ENCODE measurements at regions not wholly inside any gene's neighbourhood (a gene's known extent, or its start where the extent isn't known, plus 50 kb on each side); places are given as distances from the start of the nearest gene placed in this dataset.

- no peak for DNase-seq (ENCODE audit: low read depth)
These were observed 659.4 kb upstream of the FZD8 start for GRCh38 chr10:36301539-36301938.

- DNase-seq (ENCODE audit: low read depth), result no peak
These were observed 659.0 kb upstream of the FZD8 start for GRCh38 chr10:36301139-36301538.

- no peak for DNase-seq (ENCODE audit: low read depth)
These were observed 641.7 kb upstream of the FZD8 start for GRCh38 chr10:36283827-36284226.

GRCh38 chr10:36281831-36282331, 639.8 kb upstream of the FZD8 start:
- DNase-seq (ENCODE audit: low read depth), result no peak

DNA sequence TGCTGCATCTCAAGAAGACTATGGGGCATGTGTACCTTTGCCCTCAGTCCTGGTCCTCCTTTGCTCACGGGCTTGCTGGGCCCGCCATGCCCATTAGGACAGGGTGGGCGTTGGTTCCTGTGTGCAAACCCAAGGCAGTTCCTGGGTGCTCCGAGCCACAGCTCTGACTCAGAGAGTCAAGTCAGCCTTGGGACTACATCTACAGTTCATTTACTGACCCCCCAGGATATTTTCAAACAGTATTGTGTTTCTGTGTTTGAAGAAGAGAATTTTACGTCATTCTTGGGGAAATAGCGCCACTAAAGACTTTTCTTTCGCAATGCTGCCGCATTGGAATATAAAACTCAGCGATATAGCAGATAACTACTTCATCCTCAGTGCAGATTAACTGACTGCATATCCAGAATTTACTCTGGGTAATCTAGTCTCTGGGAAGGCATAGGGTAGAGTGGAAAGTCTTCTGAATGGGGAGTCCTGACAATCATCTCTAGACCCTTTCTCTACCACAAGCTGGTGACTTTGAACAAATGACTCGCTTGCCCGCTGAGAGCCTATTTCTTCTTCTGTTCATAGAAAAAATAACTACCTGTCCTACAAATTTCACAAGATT, 638.9 kb upstream of the FZD8 start:
- DNase-seq (ENCODE audit: low read depth), result no peak

DNA sequence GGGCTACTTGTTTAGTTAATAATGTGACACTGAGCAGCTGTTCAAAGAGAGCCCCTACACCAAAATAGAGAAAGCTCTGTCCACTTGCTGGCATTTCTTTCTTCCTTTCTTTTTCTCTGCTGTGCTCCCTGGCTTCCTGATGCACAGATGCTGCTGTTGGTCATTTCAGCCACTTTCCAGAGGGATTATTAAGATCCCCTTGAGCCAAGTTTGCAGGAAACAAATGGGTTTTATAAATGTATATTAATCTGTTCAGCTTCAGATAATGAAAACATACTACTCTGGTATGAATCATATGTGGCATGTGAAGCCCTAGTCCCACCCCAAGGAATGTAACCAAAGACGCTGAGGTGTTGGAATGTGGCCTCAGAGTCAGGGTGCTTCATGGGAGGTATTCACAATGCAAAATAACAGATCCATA, 638.2 kb upstream of the FZD8 start:
- DNase-seq (ENCODE audit: low read depth), result no peak

- DNase-seq (ENCODE audit: low read depth), result no peak
These were observed 636.1 kb upstream of the FZD8 start for GRCh38 chr10:36278176-36278575.

DNA sequence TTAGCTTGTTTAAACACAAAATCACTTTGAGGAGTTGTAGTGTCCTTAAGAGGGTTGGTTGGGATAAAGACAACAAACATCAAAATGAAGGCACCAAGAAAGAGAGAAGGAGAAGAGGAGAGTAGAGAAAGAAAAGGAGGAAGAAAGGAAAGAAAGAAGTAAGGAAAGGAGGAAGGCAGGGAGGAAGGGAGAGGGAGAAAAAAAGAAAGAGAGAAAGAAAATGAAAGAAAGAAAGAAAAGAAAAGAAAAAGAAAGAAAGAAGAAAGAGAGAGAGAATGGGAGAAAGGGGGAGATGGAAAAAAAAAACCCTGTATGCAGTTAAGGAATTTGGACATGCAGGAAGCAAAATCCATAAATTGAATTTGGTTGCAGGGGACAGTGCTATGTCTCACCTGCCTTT, 635.4 kb upstream of the FZD8 start:
- DNase-seq (ENCODE audit: low read depth), result no peak

DNA sequence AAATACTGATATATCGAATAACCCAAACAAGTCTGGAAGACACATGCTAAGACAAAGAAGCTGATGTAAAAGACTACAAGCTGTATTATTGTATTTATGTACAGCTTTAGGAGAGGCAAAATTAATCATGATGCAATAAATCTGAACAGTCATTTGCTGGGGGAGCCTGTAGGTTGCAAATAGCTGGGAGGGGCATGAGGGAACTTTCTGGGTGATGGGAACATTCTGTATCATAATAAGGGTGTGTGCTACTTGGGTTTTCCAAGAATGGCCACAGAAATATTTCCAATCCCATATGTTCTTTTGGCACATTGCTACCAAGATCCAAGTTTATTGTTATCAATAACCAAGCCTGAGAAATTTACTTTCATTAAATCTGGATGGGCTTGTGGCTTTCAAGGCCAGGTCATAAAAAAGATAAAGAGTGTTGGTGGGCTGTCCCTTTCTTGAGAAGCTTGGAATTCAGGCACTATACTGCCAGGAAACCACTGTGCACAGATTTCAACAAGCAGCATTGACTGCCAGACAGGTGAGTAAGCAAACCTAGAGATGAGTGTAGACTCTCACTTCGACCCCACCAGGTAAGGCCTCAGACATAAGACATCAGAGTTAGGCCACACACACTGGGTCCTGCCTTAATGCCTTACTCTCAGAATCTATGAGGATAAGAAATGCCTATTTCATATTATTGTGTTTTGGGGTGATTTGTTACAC, 629.7 kb upstream of the FZD8 start:
- no peak for DNase-seq (ENCODE audit: low read depth)

DNA sequence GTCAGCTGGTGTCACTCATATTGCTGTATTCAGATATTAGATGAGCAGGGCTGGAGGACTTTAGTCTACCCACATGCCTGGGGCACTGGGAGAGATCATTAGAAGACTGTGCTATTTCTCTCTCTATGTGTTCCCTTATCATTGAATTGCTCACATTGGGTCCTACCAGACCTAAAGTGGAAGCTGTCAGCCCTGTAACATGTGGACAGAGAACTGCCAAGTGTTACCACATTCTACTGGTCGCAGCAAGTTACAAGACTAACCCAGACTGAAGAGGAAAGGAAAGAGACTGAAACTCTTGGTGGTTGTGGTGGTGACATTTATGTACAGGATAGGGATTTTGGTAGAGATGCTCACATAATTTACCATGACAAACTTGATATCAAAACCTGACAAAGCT, 627.1 kb upstream of the FZD8 start:
- DNase-seq (ENCODE audit: low read depth), result no peak

GRCh38 chr10:36266923-36267322, 624.8 kb upstream of the FZD8 start:
- DNase-seq (ENCODE audit: low read depth), result no peak

DNA sequence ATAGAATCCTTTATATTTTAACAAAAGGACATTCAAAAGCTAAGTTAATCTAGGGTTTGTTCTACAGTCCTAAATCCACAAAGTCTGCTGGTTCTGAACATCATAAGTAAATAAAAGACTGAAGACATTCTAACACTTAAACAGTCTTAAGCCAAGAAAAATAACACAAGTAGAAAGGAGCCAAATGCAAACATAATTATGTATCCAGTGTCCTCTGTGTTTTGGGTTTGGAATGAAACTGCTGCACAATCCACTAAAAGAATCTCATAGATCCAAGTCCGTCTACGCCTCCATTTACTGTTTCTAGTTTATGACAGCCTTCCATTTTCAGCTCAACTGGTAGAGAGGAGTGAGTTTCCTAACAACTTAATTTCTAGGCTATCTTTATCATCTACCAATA, 623.6 kb upstream of the FZD8 start:
- DNase-seq (ENCODE audit: low read depth), result no peak

DNA sequence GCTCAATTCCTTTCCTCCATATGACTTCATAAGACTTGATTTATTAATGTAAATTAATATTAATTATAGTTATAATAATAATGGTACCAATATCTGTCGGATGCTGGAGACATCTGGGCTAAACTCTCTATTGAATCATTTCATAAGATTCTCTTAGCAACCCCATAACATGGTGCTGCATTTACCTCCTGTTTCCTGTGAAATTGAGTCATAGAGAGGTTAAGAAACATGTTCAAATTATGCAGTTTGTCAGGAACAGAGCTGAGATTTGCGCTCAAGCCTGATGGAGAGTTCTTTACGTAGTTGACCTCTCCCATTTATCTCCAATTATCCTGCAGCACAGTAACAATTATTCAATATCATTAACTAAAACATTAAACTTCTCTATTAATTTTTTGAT, 621.8 kb upstream of the FZD8 start:
- DNase-seq (ENCODE audit: low read depth), result no peak

DNA sequence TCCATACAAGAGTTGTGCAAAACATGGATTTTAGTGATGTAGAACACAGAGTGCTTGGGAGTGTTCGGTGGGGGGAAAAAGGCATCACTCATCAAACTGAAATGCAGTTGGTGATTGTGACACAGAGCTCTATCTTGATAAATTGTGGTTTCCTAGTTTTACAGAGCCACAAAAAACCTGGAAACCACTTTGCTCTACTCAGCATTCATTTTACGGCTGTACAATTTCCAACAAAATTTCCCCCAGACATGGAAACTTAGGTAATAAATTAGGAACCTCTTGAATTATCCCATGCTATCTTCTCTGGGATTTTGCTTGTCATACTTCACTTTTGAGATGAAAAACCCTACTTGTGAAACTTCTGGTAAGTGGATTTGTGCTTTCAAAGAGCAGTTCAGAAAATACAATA, 614.9 kb upstream of the FZD8 start:
- no peak for DNase-seq (ENCODE audit: low read depth)

DNA sequence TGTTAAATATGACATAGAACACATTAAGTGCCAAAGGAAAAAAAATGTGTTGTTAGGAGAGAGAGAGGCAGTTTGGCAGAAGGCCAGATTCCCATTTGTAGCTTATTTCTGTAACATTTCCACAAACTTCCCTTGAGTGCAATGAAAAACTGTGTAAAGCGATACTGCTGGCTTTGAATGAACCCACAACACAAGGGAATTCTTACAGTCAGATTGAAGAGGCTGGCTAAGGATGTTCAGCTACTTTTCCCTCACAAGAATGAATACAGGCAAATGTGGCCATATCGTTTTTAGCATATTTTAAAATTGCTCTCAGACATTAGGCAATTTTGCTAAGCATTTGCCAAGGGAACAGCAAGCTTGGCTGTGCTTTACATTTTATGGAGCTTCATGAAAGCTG, 614.1 kb upstream of the FZD8 start:
- DNase-seq (ENCODE audit: low read depth), result no peak

DNA sequence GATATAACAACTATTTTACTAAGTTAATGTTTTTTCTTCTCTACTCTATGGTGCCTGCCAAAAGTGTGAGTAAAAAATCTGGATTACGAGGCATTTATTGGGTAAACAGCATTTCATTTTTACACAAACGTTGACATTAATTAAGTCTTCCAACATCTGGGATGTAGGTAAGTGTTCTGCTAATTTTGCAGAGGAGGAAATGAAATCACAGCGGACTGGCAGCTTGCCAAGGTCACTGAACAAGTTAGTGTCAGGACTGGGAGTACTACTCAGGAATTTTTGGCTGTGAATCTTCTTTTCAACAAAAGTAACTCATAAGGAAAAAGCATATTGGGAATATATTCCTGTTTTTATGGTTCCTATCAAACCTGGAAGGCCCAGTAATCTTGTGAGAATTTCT, 612.1 kb upstream of the FZD8 start:
- no peak for DNase-seq (ENCODE audit: low read depth)

DNA sequence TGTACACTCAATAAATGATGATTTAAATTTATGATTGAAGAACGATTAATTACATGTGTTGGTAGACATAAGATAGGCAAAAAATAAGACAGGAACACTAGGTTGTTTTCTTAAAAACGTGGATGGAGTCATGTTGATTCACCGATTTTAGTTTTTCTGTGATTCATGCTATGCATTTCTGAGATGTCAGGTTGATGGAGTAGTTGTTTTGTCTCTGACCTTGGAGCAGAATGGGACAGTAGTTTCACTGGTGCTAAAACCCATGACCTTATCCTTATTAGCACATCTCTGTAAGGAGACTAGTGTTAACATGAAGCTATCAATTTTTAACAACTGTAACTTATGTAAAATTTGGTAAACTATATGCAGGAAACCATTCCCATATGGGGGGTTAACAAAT, 611.6 kb upstream of the FZD8 start:
- DNase-seq (ENCODE audit: low read depth), result no peak

GRCh38 chr10:36251068-36251467, 609.0 kb upstream of the FZD8 start:
- DNase-seq (ENCODE audit: low read depth), result no peak

GRCh38 chr10:36248304-36248981, 606.3 kb upstream of the FZD8 start:
- no peak for DNase-seq (ENCODE audit: low read depth)

- DNase-seq (ENCODE audit: low read depth), result no peak
These were observed 605.4 kb upstream of the FZD8 start for GRCh38 chr10:36247478-36247877.

GRCh38 chr10:36236931-36237330, 594.8 kb upstream of the FZD8 start:
- DNase-seq (ENCODE audit: low read depth), result no peak

DNA sequence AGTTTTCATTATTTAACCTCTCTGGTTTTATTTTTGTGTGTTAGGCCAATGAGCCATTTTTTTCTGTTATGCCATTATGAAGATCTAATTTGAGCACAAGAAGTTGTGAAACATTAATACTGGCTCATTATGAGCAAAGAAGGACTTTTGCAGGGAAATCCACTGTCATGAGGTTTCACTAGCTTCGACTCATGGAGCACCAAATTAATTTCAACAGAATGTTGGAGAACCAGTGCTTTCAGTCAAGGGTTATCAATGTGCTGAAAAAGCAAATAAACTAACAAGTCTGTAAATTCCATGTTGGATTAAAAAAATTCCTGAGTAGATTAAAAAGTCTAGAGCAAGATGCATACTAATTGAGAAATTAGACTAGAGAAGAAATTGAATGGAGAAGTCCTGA, 594.2 kb upstream of the FZD8 start:
- no peak for DNase-seq (ENCODE audit: low read depth)

- no peak for DNase-seq (ENCODE audit: low read depth)
These were observed 590.8 kb upstream of the FZD8 start for GRCh38 chr10:36232935-36233334.

All from stimulated activated CD8-positive, alpha-beta memory T cell treated with anti-CD3 and anti-CD28 coated beads, Interleukin-12 subunit alpha, Interleukin-12 subunit beta, amount 100 ng/mL, for 1 hour (primary cell).